ENCODE measurements at regions not wholly inside any gene's neighbourhood (a gene's known extent, or its start where the extent isn't known, plus 50 kb on each side); places are given as distances from the start of the nearest gene placed in this dataset.
A peak's percentile ranks its signal among the peaks of the same experiment; 100 is the strongest.

DNA sequence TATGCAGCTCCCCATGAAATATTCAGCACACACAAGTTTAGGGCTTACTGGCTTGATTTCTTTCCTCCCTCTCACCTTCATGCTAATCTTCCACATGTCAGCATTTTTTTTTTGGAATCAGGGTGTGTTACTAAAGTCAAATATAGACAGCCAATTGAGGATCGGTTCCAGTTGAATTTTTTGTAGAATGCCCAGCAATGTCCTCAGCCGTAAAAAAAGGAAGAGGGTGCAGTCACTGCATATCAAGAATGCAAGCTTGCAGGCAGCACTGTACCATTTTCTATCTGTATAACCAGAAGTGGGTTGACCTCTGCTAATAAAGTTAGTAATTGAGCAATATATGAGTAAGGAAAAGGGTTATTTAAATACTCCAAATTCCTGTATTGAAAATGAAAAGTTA is 51.4 kb upstream of the CHMP2B start:
- ATAC-seq = no peak
- DNase-seq = no peak

GRCh38 chr3:87173776-87174175 is 53.3 kb upstream of the CHMP2B start:
- DNase-seq (no peak), ATAC-seq (no peak)

DNA sequence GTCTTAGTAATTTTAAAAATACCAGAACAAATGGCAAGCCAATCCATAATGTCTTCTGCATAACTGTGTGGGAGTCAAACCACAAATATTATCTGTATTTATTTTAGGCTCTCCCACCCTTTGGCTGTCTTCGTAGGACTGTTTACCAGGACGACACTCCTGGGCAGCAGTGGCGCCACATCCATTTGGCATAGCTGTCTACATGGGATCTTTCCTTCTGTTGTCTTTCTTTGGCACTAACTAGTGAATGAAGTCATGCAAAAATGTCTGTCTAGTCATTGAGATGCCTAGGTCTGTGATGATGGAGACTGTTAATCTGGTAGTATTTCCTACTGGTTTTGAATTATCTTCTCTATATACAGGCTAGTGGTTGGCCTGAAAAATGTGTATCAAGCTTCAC is 54.0 kb upstream of the CHMP2B start:
- ATAC-seq (no peak), DNase-seq (no peak)

GRCh38 chr3:87167628-87168456 is 59.3 kb upstream of the CHMP2B start:
- DNase-seq = peak; percentile 21

DNA sequence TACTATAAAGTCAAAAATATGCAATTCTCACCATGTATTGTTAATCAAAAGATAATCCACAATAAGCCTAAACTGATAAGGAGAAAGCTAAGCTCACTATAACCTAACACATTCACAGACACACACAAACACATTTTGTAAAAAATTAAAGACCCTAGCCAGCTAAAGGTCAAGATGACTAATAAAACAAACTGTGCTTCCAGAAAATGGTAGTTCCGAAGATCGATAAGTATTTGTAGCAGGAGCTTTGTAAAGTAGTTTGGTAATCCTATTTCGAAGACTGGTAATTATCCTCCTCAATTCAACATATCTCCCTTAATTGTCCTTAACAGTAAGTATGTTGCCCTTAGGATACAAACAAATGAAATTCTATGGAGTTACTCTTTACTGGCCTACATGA is 62.9 kb upstream of the CHMP2B start:
- no peak for DNase-seq
- ATAC-seq = no peak

More at GRCh38 chr3:87167628-87168456, 59.3 kb upstream of the CHMP2B start:
- no peak for ATAC-seq

DNA sequence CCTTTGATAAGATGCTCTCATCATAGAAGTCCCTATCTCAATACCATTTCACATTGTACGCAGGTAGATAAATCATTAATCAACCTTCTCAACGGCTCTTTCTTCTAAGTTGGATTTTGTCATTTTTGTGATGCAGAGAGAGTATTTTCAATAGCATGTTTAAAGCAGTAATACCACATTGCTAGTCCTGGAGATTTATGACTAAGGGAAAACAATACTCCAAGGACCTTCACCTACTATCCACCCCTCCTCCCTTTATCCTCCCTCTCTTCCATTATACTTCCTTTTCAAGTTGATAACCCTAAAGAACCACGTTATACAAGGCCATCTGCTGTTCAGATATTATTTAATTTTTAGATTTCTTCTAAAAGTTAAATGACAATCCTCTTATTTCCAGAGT is 65.3 kb upstream of the CHMP2B start:
- ATAC-seq (no peak), DNase-seq (no peak)

GRCh38 chr3:87161417-87161816 is 65.7 kb upstream of the CHMP2B start:
- ATAC-seq (no peak), DNase-seq (no peak)

DNA sequence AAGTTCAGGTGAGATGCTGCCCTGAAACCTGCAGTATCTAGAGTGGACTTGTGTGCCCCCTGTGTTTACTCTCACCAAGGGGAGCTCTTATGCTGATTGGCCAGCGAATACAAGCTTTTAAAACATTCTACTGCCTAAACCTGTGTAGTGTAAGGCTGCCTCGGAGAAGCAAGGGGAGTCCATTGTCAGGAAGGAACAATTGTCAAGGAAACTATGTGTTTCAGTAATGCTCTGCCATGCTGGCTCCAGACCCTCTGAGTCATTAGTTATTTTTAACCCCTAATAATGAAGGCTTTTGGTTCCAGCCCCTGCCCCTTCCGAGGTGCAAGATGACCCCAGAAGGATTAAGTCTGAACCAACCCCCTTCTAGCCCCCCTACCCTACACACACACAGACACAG is 66.1 kb upstream of the CHMP2B start:
- DNase-seq (no peak), ATAC-seq (no peak)

- ATAC-seq (no peak), DNase-seq (no peak)
Observed at GRCh38 chr3:87158823-87159222, 68.3 kb upstream of the CHMP2B start.

- ATAC-seq (no peak), DNase-seq (no peak)
Observed at GRCh38 chr3:87148020-87148419, 79.1 kb upstream of the CHMP2B start.

GRCh38 chr3:87147562-87147961 is 79.5 kb upstream of the CHMP2B start:
- DNase-seq (no peak), ATAC-seq (no peak)

DNA sequence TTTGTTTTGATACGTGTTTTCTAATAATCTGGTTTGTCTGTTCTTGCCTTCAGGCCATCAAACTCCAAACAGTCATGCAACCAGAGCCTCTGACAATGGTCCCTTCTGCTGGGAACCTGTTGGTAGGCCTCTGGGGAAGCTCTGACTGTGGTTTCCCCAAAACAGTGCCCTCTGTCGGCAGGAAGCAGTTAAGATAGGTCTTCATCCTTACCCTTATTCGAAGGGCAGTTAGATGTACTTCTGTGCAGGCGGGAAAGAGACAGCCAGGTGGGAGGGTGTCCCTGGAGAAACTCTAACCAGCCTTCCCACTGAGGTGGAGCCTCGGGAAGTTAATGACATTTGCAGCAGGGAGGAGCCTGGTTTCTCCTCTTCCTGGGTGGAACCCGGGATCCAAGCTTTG is 81.6 kb upstream of the CHMP2B start:
- DNase-seq = peak; percentile 7

GRCh38 chr3:87136066-87136596 is 91.0 kb upstream of the CHMP2B start:
- no peak for DNase-seq
- ATAC-seq = no peak

More for the DNA sequence above, 81.6 kb upstream of the CHMP2B start:
- ATAC-seq = no peak

GRCh38 chr3:87135412-87135811 is 91.7 kb upstream of the CHMP2B start:
- no peak for ATAC-seq
- DNase-seq = no peak

DNA sequence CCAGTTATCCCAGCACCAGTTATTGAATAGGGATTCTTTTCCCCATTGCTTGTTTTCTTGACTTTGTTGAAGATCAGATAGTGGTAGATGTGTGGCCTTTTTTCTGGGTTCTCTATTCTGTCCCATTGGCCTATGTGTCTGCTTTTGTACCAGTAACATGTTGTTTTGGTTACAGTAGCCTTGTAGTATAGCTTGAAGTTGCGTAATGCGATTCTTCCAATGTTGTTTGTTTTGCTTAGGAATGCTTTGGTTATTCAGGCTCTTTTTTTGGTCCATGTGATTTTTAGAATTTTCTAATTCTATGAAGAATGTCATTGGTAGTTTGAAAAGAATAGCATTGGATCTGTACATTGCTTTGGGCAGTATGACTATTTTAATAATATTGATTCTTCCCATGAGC is 94.3 kb upstream of the CHMP2B start:
- no peak for DNase-seq

GRCh38 chr3:87128006-87128405 is 99.1 kb upstream of the CHMP2B start:
- DNase-seq = no peak
- ATAC-seq = no peak

More for the DNA sequence above, 94.3 kb upstream of the CHMP2B start:
- ATAC-seq = no peak

DNA sequence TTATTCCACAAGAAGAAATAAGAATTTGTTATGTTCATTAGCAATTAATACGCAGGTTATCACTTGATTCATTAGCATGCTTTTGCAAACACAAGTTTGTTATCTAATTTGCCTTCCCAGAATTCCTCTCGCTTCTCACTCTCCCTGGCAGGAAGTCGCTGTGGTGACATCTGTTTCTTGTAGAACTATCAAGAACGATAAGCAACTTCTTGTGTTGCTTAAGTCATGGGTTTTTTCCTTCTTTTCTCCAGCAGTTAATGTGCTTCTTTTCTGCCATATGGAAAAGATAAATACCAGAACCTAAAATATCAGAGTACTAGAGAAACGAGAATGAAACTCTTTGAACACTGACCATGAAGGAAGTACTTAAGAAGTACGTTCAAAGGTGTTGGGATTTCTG is 99.8 kb upstream of the CHMP2B start:
- DNase-seq (no peak), ATAC-seq (no peak)

DNA sequence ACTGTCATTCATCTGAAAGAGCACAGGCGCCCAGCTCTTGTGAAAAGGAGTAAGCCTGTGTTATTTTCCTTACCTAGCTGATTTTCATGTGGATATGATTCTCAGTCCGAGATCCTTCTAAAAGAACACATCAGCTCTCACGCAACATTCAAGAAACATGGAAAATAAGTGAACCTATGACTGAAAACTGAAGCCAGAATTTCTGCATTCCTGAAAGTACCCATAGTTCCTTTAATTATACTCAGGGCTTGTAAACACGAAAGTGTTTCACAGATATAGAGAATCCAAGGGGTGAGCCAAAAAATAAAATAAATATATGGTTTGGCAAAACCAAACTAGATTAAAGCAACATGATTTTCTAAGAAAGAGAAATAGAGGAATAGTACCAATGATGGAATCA is 100.8 kb upstream of the CHMP2B start:
- ATAC-seq (no peak), DNase-seq (no peak)

GRCh38 chr3:87125116-87125515 is 102.0 kb upstream of the CHMP2B start:
- ATAC-seq (no peak), DNase-seq (no peak)

- DNase-seq (no peak), ATAC-seq (no peak)
Observed at GRCh38 chr3:87122766-87123165, 104.3 kb upstream of the CHMP2B start.

DNA sequence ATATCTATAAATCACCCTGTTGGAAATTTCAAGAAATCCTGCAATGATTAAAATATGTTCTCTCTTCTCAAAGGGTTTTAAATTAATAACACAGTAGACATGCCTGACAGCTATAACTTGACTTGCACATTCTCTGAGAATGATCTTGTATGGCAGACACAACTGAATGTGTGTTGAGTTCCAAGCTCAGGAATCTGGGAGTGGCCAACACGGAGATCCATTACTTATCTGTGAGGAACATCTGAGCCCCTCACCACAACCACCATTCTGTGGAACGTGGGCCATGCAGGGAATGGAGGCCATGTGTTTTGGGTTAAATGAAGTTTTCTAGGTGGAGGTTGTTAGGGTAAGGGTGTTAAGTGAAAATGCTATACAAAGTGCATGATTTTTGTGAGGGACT is 105.3 kb upstream of the CHMP2B start:
- ATAC-seq (no peak), DNase-seq (no peak)

- ATAC-seq (no peak), DNase-seq (no peak)
Observed at GRCh38 chr3:87120881-87121280, 106.2 kb upstream of the CHMP2B start.

DNA sequence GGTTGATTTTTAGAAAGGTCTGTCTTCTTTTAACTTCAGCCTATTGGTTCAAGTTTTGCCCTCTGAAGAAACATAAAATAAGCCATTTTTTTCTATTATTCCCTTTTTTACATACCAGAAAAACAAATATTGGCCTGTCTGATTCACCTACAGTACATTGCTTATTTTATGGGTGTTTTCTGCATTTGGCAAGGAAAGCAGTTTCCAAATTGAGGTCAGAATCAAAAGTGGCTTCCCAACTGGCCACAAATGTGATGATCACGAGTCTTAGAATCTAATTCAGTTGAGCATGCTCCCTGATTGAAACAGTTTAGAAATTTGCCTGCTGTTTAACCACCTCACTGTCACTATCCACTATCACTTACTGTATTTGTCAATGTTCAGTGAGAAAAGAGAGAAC is 106.9 kb upstream of the CHMP2B start:
- ATAC-seq = no peak
- DNase-seq = no peak

- ATAC-seq = no peak
- no peak for DNase-seq
Observed at GRCh38 chr3:87109465-87109864, 117.6 kb upstream of the CHMP2B start.

Measured in stimulated activated naive CD8-positive, alpha-beta T cell treated with anti-CD3 and anti-CD28 coated beads, Interleukin-15, Interleukin-2, amounts not matched to agents 100 U/mL and 50 U/mL, for 24 hours (primary cell).